IMR-90 (cell line): ENCODE measurements at regions not wholly inside any gene's neighbourhood (a gene's known extent, or its start where the extent isn't known, plus 50 kb on each side); places are given as distances from the start of the nearest gene placed in this dataset.

Experiments used
- CEBPB ChIP-seq: IDR thresholded peaks from 2 replicates; pipeline ENCODE4 v1.6.1; 2012; ENCODE audit warnings: low read depth, low read length, improper control_type of control experiment
- CHD1 ChIP-seq: IDR thresholded peaks from 2 replicates; pipeline ENCODE4 v1.6.1; 2012; ENCODE audit warnings: low read depth, low read length, improper control_type of control experiment
- MXI1 ChIP-seq: IDR thresholded peaks from 2 replicates; pipeline ENCODE4 v1.6.1; 2012; ENCODE audit warnings: low read depth, mild to moderate bottlenecking, low read length, moderate library complexity, borderline replicate concordance
- POLR2A ChIP-seq: IDR thresholded peaks from 2 replicates; pipeline ENCODE4 v1.6.1; 2012; ENCODE audit warnings: mild to moderate bottlenecking, low read depth, low read length
- RAD21 ChIP-seq: IDR thresholded peaks from 2 replicates; pipeline ENCODE4 v1.6.1; 2012; ENCODE audit warnings: low read length, improper control_type of control experiment
- RCOR1 ChIP-seq: IDR thresholded peaks from 2 replicates; pipeline ENCODE4 v1.6.1; 2012; ENCODE audit warnings: mild to moderate bottlenecking, low read length, improper control_type of control experiment; ENCODE audit not compliant: insufficient replicate concordance
- RFX5 ChIP-seq: IDR thresholded peaks from 2 replicates; pipeline ENCODE4 v1.8.0; 2012; ENCODE audit warnings: low read depth, mild to moderate bottlenecking, low read length, moderate library complexity
- SMC3 ChIP-seq: fragments of 150-350 bp; IDR thresholded peaks from 2 replicates; pipeline ENCODE4 v1.6.1; 2016; ENCODE audit warnings: low read depth, mild to moderate bottlenecking, antibody characterized with exemption, low read length, moderate library complexity
- TF ChIP-seq, protein P1 (sequence below): conservative IDR thresholded peaks from 2 replicates; pipeline ENCODE4 v1.5.1; 2012; ENCODE audit warnings: mild to moderate bottlenecking, low read depth, low read length, improper control_type of control experiment
- TF ChIP-seq, protein P2 (sequence below): fragments of 150-350 bp; IDR thresholded peaks from 2 replicates; pipeline ENCODE4 v1.6.1; 2017; ENCODE audit warnings: mild to moderate bottlenecking, antibody characterized with exemption, low read length, low read depth

DNA sequence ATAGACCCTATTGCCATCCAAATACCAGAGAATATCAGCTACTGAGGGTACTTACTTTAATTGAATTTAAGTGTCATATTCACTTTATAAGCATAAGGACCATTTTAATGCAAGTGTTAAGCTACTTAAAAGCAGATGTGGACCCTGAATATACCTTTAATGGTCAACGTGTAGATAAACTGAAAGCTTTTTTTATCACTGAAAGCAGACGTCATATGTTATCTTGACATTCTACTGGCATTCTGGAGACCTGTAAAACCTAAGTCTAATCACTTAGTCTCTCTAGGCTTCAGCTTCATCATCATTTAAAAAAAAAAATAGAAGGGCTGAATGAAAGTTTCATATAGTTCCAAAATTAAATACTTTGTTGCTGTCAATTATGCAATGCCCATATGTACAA lies 116.5 kb downstream of the ELAPOR2 start:
- TF ChIP-seq, protein P1, sequence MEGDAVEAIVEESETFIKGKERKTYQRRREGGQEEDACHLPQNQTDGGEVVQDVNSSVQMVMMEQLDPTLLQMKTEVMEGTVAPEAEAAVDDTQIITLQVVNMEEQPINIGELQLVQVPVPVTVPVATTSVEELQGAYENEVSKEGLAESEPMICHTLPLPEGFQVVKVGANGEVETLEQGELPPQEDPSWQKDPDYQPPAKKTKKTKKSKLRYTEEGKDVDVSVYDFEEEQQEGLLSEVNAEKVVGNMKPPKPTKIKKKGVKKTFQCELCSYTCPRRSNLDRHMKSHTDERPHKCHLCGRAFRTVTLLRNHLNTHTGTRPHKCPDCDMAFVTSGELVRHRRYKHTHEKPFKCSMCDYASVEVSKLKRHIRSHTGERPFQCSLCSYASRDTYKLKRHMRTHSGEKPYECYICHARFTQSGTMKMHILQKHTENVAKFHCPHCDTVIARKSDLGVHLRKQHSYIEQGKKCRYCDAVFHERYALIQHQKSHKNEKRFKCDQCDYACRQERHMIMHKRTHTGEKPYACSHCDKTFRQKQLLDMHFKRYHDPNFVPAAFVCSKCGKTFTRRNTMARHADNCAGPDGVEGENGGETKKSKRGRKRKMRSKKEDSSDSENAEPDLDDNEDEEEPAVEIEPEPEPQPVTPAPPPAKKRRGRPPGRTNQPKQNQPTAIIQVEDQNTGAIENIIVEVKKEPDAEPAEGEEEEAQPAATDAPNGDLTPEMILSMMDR, result no peak
- TF ChIP-seq, protein P2, sequence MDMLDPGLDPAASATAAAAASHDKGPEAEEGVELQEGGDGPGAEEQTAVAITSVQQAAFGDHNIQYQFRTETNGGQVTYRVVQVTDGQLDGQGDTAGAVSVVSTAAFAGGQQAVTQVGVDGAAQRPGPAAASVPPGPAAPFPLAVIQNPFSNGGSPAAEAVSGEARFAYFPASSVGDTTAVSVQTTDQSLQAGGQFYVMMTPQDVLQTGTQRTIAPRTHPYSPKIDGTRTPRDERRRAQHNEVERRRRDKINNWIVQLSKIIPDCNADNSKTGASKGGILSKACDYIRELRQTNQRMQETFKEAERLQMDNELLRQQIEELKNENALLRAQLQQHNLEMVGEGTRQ, result no peak
- TF ChIP-seq CHD1, result no peak
- no peak for TF ChIP-seq POLR2A
- TF ChIP-seq RFX5, result no peak
- TF ChIP-seq MXI1, result no peak
- no peak for TF ChIP-seq RCOR1
- TF ChIP-seq RAD21, result no peak
- TF ChIP-seq CEBPB, result no peak
- TF ChIP-seq SMC3, result no peak
